GM12878 (cell line): ENCODE measurements at regions not wholly inside any gene's neighbourhood (a gene's known extent, or its start where the extent isn't known, plus 50 kb on each side); places are given as distances from the start of the nearest gene placed in this dataset.

Experiments
- ATAC-seq: fragments of 200-7000 bp; cut with Tn5 transposase; 3 replicates; pipeline ENCODE4 v1.9.1; 2020; ENCODE audit warnings: mild to moderate bottlenecking, moderate library complexity
- BruUV-seq: library from RNA; stranded (reverse); fragments of 400-500 nt; replicated peaks from 2 replicates; lab custom pipeline; 2021; lab: Mats Ljungman, UMichigan
- CTCF ChIA-PET: fragments of 300-600 bp; sonication (Branson Sonifier 250); formaldehyde crosslinking; extraction: SDS; loops from one replicate; lab custom pipeline; 2021; ENCODE audit warnings: inconsistent platforms; lab: Yijun Ruan, JAX
- POLR2A ChIA-PET: fragments of 350-600 bp; formaldehyde crosslinking; extraction: SDS; loops from one replicate; lab custom pipeline; 2021; ENCODE audit warnings: inconsistent platforms; lab: Charles Lee
- RAD21 ChIA-PET: fragments of 300-600 bp; sonication (Branson Sonifier 250); formaldehyde crosslinking; loops from one replicate; lab custom pipeline; 2023; ENCODE audit warnings: antibody characterized with exemption; ENCODE audit not compliant: unreplicated experiment; lab: Charles Lee
- SMC1A ChIA-PET: fragments of 300-600 bp; sonication (Branson Sonifier 250); formaldehyde crosslinking; loops from one replicate; lab custom pipeline; 2023; ENCODE audit not compliant: unreplicated experiment, uncharacterized antibody; lab: Charles Lee
- DNase-seq: peaks from one replicate; pipeline ENCODE4 v3.0.0-alpha.2; 2011; ENCODE audit warnings: low read depth, low spot score
- FAIRE-seq: peaks from 3 replicates; lab custom pipeline; 2011; peaks lifted over from hg19 to GRCh38; lab: Jason Lieb, UNC
- H2AFZ ChIP-seq: 2 replicates; pipeline ENCODE4 v1.6.0; 2011; ENCODE audit warnings: low read depth, low read length, control low read depth; ENCODE audit not compliant: control insufficient read depth
- H3K27ac ChIP-seq: 2 replicates; pipeline ENCODE4 v1.5.1; 2011; ENCODE audit warnings: control low read depth; ENCODE audit not compliant: control insufficient read depth, insufficient read depth
- H3K27me3 ChIP-seq, 2 experiments: replicated peaks in 1 of 2; 2 replicates each; pipeline versions ENCODE4 v1.6.0 to v1.6.1; 2011; ENCODE audit warnings: low read length in 1 of 2; ENCODE audit not compliant: control insufficient read depth in 2 of 2, insufficient read depth in 2 of 2
- H3K36me3 ChIP-seq, 2 experiments: 2 replicates each; pipeline ENCODE4 v1.5.1; 2011; ENCODE audit warnings: low read length in 1 of 2; ENCODE audit not compliant: control insufficient read depth in 2 of 2, insufficient read depth in 2 of 2
- H3K4me1 ChIP-seq: 2 replicates; pipeline ENCODE4 v1.6.1; 2011; ENCODE audit warnings: mild to moderate bottlenecking, low read length, moderate library complexity, mixed read lengths; ENCODE audit not compliant: control insufficient read depth, insufficient read depth
- H3K4me2 ChIP-seq: 2 replicates; pipeline ENCODE4 v1.6.0; 2011; ENCODE audit warnings: control low read depth; ENCODE audit not compliant: control insufficient read depth, insufficient read depth
- H3K4me3 ChIP-seq: fragments of 200-600 bp; sonication (generic); 2 replicates; pipeline ENCODE4 v1.5.1; 2016
- H3K79me2 ChIP-seq: 2 replicates; pipeline ENCODE4 v1.6.0; 2011; ENCODE audit warnings: low read length; ENCODE audit not compliant: control insufficient read depth, insufficient read depth
- H3K9ac ChIP-seq: 2 replicates; pipeline ENCODE4 v1.8.0; 2011; ENCODE audit warnings: low read length, control low read depth, mixed read lengths; ENCODE audit not compliant: control insufficient read depth, insufficient read depth
- H3K9me3 ChIP-seq: replicated peaks from 3 replicates; pipeline ENCODE4 v1.5.1; 2011; ENCODE audit warnings: mild to moderate bottlenecking, low read length; ENCODE audit not compliant: control insufficient read depth, insufficient read depth
- H4K20me1 ChIP-seq: 2 replicates; pipeline ENCODE4 v1.6.0; 2011; ENCODE audit not compliant: control insufficient read depth, insufficient read depth
- ASH2L ChIP-seq: fragments of 300-600, 200-600 bp; sonication (generic); IDR thresholded peaks from 2 replicates; pipeline ENCODE4 v1.6.1; 2017; ENCODE audit warnings: low read depth, mild to moderate bottlenecking, borderline replicate concordance
- BACH1 ChIP-seq: fragments of 450-650 bp; IDR thresholded peaks from 2 replicates; pipeline ENCODE4 v1.6.1; 2017; ENCODE audit warnings: mild to moderate bottlenecking, borderline replicate concordance
- CREM ChIP-seq: IDR thresholded peaks from 2 replicates; pipeline ENCODE4 v1.6.1; 2014; ENCODE audit warnings: antibody characterized with exemption, low read depth
- E2F8 ChIP-seq: fragments of 450-650 bp; IDR thresholded peaks from 2 replicates; pipeline ENCODE4 v1.6.1; 2018; ENCODE audit warnings: mild to moderate bottlenecking, low read depth, moderate library complexity; ENCODE audit not compliant: partially characterized antibody
- GABPA ChIP-seq: IDR thresholded peaks from 2 replicates; pipeline ENCODE4 v1.6.1; 2014; ENCODE audit warnings: antibody characterized with exemption, low read depth, mild to moderate bottlenecking, inconsistent platforms
- MTA2 ChIP-seq: fragments of 450-650 bp; IDR thresholded peaks from 2 replicates; pipeline ENCODE4 v1.6.1; 2016; ENCODE audit warnings: low read depth, mild to moderate bottlenecking, moderate library complexity
- RB1 ChIP-seq: fragments of 450-650 bp; formaldehyde crosslinking; IDR thresholded peaks from 2 replicates; pipeline ENCODE4 v1.6.1; 2017; ENCODE audit warnings: mild to moderate bottlenecking, borderline replicate concordance
- RCOR1 ChIP-seq: conservative IDR thresholded peaks from 2 replicates; pipeline ENCODE4 v1.6.1; 2012; ENCODE audit warnings: low read depth, low read length, improper control_type of control experiment
- SMARCA5 ChIP-seq: fragments of 450-650 bp; IDR thresholded peaks from 2 replicates; pipeline ENCODE4 v1.6.1; 2017; ENCODE audit warnings: mild to moderate bottlenecking
- WGBS: methylation state at CpG from one replicate; pipeline ENCODE4 v1.1.6; 2016; ENCODE audit warnings: low lambda C conversion rate; ENCODE audit not compliant: insufficient replicate concordance, insufficient coverage; ENCODE audit errors: missing lambda C conversion rate; 5-methylcytosine and 5-hydroxymethylcytosine counted together
- in situ Hi-C: fragments of 300-500 bp; cut with MboI; formaldehyde crosslinking; loops from 9 replicates; pipeline ENCODE4 v1.14.3; 2018; ENCODE audit warnings: mixed read lengths
- intact Hi-C: fragments of 100-400 bp; cut with micrococcal nuclease; formaldehyde crosslinking; loops from one replicate; pipeline ENCODE4 v1.14.2; 2022; ENCODE audit not compliant: unreplicated experiment
- TF ChIP-seq, protein P1 (sequence below): fragments of 450-650 bp; conservative IDR thresholded peaks from 2 replicates; pipeline ENCODE4 v1.6.1; 2017; ENCODE audit warnings: mild to moderate bottlenecking, moderate library complexity

DNA sequence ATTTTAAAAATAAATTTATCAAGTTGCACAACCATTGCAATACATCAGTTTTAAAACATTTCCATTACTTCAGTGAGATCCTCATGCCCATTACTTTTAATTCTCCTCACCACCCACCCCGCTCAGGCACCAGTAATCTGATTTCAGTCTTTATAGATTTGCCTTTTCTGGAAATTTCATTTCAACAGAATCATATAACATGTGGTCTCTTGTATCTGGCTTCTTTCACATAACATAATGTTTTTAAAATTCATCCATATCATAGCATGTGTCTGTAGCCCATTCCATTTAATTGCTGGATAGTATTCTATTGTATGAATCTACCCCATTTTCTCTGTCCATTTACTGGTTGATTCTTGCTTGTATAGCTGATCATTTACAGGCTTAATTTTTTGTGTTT, 110.3 kb upstream of the TMEM108 start:
- SMC1A ChIA-PET: no interaction called here
- TF ChIP-seq RCOR1 (no peak), E2F8 (no peak), CREM (no peak), GABPA (no peak), SMARCA5 (no peak), MTA2 (no peak), BACH1 (no peak), RB1 (no peak), ASH2L (no peak)
- TF ChIP-seq, protein P1, sequence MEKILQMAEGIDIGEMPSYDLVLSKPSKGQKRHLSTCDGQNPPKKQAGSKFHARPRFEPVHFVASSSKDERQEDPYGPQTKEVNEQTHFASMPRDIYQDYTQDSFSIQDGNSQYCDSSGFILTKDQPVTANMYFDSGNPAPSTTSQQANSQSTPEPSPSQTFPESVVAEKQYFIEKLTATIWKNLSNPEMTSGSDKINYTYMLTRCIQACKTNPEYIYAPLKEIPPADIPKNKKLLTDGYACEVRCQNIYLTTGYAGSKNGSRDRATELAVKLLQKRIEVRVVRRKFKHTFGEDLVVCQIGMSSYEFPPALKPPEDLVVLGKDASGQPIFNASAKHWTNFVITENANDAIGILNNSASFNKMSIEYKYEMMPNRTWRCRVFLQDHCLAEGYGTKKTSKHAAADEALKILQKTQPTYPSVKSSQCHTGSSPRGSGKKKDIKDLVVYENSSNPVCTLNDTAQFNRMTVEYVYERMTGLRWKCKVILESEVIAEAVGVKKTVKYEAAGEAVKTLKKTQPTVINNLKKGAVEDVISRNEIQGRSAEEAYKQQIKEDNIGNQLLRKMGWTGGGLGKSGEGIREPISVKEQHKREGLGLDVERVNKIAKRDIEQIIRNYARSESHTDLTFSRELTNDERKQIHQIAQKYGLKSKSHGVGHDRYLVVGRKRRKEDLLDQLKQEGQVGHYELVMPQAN: no peak
- no peak overlapping the region for H2AFZ ChIP-seq
- no peaks in the 10 kb centered on the region for H4K20me1 ChIP-seq
- no peak overlapping the region for H3K9ac ChIP-seq
- CTCF ChIA-PET: no interaction called here
- no peak for ATAC-seq
- in situ Hi-C loops: no loop called here
- no peak for DNase-seq
- no peaks in the 10 kb centered on the region for H3K4me1 ChIP-seq
- H3K4me2 ChIP-seq: no peak overlapping the region
- H3K36me3 ChIP-seq: no peaks in the 10 kb centered on the region
- no peaks in the 10 kb centered on the region for H3K9me3 ChIP-seq
- RAD21 ChIA-PET: no interaction called here
- H3K4me3 ChIP-seq: no peak overlapping the region
- H3K27me3 ChIP-seq: no peaks in the 10 kb centered on the region
- no peaks in the 10 kb centered on the region for H3K79me2 ChIP-seq
- H3K27ac ChIP-seq: no peak overlapping the region
- no peak for FAIRE-seq
- BruUV-seq: no TSS peak
- intact Hi-C loops: no loop called here
- POLR2A ChIA-PET: no interaction called here
- WGBS: 67% methylated on average over 1 of the region's 1 CpG
